ENCODE measurements at regions not wholly inside any gene's neighbourhood (a gene's known extent, or its start where the extent isn't known, plus 50 kb on each side); places are given as distances from the start of the nearest gene placed in this dataset.

- ATAC-seq (no peak), DNase-seq (no peak)
- in situ Hi-C loops (cut with MboI; ENCODE audit: low sequenced_read_pairs in 4 of 4): no loop called here
- Histone ChIP-seq H3K9me3 (no peaks in the 10 kb centered on the region), H3K4me3 (no peak overlapping the region), H3K27ac (no peak overlapping the region), H3K36me3 (no peaks in the 10 kb centered on the region), H3K27me3 (no peaks in the 10 kb centered on the region), H3K4me1 (no peaks in the 10 kb centered on the region)
- intact Hi-C loops (cut with DNase I; ENCODE audit: low total_unique reads): no loop called here
- TF ChIP-seq, protein P1, sequence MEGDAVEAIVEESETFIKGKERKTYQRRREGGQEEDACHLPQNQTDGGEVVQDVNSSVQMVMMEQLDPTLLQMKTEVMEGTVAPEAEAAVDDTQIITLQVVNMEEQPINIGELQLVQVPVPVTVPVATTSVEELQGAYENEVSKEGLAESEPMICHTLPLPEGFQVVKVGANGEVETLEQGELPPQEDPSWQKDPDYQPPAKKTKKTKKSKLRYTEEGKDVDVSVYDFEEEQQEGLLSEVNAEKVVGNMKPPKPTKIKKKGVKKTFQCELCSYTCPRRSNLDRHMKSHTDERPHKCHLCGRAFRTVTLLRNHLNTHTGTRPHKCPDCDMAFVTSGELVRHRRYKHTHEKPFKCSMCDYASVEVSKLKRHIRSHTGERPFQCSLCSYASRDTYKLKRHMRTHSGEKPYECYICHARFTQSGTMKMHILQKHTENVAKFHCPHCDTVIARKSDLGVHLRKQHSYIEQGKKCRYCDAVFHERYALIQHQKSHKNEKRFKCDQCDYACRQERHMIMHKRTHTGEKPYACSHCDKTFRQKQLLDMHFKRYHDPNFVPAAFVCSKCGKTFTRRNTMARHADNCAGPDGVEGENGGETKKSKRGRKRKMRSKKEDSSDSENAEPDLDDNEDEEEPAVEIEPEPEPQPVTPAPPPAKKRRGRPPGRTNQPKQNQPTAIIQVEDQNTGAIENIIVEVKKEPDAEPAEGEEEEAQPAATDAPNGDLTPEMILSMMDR (IDR thresholded peaks at IDR 0.05 in 4 of 5, conservative IDR thresholded peaks at IDR 0.05 in 1 of 5): no peak
- no peak for TF ChIP-seq POLR2A (IDR thresholded peaks at IDR 0.05)
Observed at GRCh38 chr20:53760025-53760441, 166.4 kb upstream of the ZNF217 start.

GRCh38 chr20:53757472-53757913 lies 163.9 kb upstream of the ZNF217 start:
- ATAC-seq (peak in 1 of 2 donors; percentile 65), DNase-seq (no peak)
- H3K4me1 ChIP-seq: no peaks in the 10 kb centered on the region
- intact Hi-C loops (cut with DNase I; ENCODE audit: low total_unique reads): no loop called here
- in situ Hi-C loops (cut with MboI; ENCODE audit: low sequenced_read_pairs in 4 of 4): no loop called here
- H3K9me3 ChIP-seq: no peaks in the 10 kb centered on the region
- TF ChIP-seq, protein P1 (IDR thresholded peaks at IDR 0.05 in 4 of 5, conservative IDR thresholded peaks at IDR 0.05 in 1 of 5): no peak
- no peak for TF ChIP-seq POLR2A (IDR thresholded peaks at IDR 0.05)
- no peak overlapping the region for H3K27ac ChIP-seq
- no peaks in the 10 kb centered on the region for H3K27me3 ChIP-seq
- no peaks in the 10 kb centered on the region for H3K36me3 ChIP-seq
- H3K4me3 ChIP-seq: no peak overlapping the region

- no peak for TF ChIP-seq POLR2A (IDR thresholded peaks at IDR 0.05)
- TF ChIP-seq, protein P1 (IDR thresholded peaks at IDR 0.05 in 4 of 5, conservative IDR thresholded peaks at IDR 0.05 in 1 of 5): no peak
- in situ Hi-C loops (cut with MboI; ENCODE audit: low sequenced_read_pairs in 4 of 4): no loop called here
- DNase-seq: no peak
- Histone ChIP-seq H3K4me1 (peaks cover 5 to 6% of the 10 kb centered on the region in 2 donors), H3K4me3 (no peak overlapping the region), H3K9me3 (no peaks in the 10 kb centered on the region), H3K36me3 (no peaks in the 10 kb centered on the region), H3K27ac (no peak overlapping the region), H3K27me3 (no peaks in the 10 kb centered on the region)
- ATAC-seq: no peak
- intact Hi-C loops (cut with DNase I; ENCODE audit: low total_unique reads): no loop called here
Observed at GRCh38 chr20:53755733-53756531, 162.3 kb upstream of the ZNF217 start.

DNA sequence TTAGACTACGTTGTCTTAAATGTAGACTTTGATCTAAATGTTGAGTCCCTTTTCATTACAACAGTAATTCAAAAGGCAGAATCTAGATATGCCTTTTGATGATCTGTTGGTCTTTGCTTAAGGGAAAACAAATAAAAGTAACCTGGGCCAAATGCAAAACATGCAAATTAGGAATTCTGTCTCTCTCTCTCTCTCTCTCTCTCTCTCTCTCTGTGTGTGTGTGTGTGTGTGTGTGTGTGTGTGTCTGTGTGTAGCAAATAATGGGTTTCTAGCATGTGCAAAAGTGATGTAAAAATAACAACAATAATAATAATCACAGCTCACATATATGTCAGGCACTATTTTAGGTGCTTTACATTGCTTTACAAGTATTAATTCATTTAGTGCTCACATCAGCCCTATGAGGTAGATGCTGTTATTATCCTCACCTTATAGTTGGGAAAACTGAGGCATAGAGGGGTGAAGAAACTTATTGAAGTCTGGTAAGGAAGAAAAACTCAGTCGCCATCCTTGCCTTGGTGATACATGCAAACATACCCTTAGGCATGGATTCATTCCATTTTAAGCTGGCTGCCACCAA lies 160.3 kb upstream of the ZNF217 start:
- in situ Hi-C loops (cut with MboI; ENCODE audit: low sequenced_read_pairs in 4 of 4): no loop called here
- ATAC-seq (no peak), DNase-seq (no peak)
- intact Hi-C loops (cut with DNase I; ENCODE audit: low total_unique reads): no loop called here
- H3K4me3 ChIP-seq: no peak overlapping the region
- no peak overlapping the region for H3K27ac ChIP-seq
- H3K36me3 ChIP-seq: no peaks in the 10 kb centered on the region
- H3K27me3 ChIP-seq: no peaks in the 10 kb centered on the region
- H3K9me3 ChIP-seq: no peaks in the 10 kb centered on the region
- peaks cover 5 to 6% of the 10 kb centered on the region in 2 donors for H3K4me1 ChIP-seq
- no peak for TF ChIP-seq POLR2A (IDR thresholded peaks at IDR 0.05)
- TF ChIP-seq, protein P1 (IDR thresholded peaks at IDR 0.05 in 4 of 5, conservative IDR thresholded peaks at IDR 0.05 in 1 of 5): no peak

All from gastrocnemius medialis (tissue), 4 donors.